ENCODE measurements at regions not wholly inside any gene's neighbourhood (a gene's known extent, or its start where the extent isn't known, plus 50 kb on each side); places are given as distances from the start of the nearest gene placed in this dataset.

DNA sequence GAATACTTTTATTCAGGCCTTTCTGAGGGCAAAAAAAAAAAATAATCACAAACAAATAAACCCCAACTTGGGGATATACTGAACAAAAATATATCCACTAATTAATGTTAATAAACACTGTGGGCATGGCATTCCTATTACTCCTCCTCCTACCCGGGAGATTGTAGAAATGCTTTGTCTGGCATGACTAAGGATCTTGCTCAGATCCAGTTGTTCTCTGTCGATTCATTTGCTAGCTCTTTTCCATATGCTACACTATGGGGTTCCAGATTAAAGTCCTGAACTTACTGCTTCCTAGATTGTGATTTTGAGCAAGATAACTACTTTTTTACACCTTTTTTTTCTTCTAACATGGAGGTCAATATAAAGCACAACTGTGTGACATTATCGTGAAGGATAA, 102.2 kb upstream of the PRR16 start:
- no peak for DNase-seq (ENCODE audit: low read depth)
- TF ChIP-seq, protein P1, sequence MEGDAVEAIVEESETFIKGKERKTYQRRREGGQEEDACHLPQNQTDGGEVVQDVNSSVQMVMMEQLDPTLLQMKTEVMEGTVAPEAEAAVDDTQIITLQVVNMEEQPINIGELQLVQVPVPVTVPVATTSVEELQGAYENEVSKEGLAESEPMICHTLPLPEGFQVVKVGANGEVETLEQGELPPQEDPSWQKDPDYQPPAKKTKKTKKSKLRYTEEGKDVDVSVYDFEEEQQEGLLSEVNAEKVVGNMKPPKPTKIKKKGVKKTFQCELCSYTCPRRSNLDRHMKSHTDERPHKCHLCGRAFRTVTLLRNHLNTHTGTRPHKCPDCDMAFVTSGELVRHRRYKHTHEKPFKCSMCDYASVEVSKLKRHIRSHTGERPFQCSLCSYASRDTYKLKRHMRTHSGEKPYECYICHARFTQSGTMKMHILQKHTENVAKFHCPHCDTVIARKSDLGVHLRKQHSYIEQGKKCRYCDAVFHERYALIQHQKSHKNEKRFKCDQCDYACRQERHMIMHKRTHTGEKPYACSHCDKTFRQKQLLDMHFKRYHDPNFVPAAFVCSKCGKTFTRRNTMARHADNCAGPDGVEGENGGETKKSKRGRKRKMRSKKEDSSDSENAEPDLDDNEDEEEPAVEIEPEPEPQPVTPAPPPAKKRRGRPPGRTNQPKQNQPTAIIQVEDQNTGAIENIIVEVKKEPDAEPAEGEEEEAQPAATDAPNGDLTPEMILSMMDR (IDR thresholded peaks at IDR 0.05; ENCODE audit: control insufficient read depth, extremely low read depth, insufficient read depth), result no peak
- H3K4me3 ChIP-seq (ENCODE audit: low read depth, low read length), result no peak overlapping the region

GRCh38 chr5:120362426-120362825, 101.7 kb upstream of the PRR16 start:
- no peak for DNase-seq (ENCODE audit: low read depth)
- no peak overlapping the region for H3K4me3 ChIP-seq (ENCODE audit: low read depth, low read length)
- TF ChIP-seq, protein P1 (IDR thresholded peaks at IDR 0.05; ENCODE audit: control insufficient read depth, extremely low read depth, insufficient read depth), result no peak

- TF ChIP-seq, protein P1 (IDR thresholded peaks at IDR 0.05; ENCODE audit: control insufficient read depth, extremely low read depth, insufficient read depth), result no peak
- no peak overlapping the region for H3K4me3 ChIP-seq (ENCODE audit: low read depth, low read length)
- no peak for DNase-seq (ENCODE audit: low read depth)
Measured at GRCh38 chr5:120365656-120366446, 98.2 kb upstream of the PRR16 start.

GRCh38 chr5:120367896-120368634, 96.0 kb upstream of the PRR16 start:
- TF ChIP-seq, protein P1 (IDR thresholded peaks at IDR 0.05; ENCODE audit: control insufficient read depth, extremely low read depth, insufficient read depth), result no peak
- H3K4me3 ChIP-seq (ENCODE audit: low read depth, low read length), result no peak overlapping the region
- no peak for DNase-seq (ENCODE audit: low read depth)

DNA sequence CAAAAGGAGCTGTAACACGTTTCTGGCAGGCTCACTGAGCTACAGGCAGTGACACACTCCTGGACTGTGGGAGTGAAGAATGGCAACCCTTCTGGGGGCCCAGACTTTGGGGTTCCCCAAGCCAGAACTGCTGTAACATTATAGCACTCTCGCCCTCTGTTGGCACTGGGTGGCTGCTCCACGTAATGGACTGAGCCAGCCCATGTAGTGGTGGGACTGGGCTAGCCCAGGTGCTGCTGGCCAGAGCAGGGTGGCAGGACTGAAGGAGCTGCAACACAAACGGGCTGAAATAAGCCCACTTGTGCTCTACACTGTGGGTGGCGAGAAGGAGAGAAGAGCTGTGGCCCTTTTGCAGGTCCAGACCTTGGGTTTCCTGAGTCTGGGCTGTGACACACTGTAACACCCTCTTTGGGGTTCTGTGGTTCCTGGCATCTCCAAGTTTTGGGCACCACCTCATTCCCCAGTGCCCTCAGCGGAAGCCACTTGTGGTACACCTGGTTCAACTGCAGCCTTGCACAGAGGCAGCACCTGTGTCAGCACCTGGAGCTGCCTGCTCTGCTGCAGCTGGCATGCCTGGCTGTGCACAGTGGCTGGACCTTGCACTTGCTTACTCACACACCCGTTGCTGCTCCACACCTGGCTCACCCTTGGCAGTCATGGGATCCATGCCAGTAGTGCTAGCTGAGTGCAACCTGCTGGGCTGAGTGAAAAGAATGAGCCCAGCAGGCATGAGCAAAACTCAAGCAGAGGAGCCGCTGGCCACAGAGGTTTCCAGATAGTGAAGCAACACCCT, 95.0 kb upstream of the PRR16 start:
- TF ChIP-seq, protein P1 (IDR thresholded peaks at IDR 0.05; ENCODE audit: control insufficient read depth, extremely low read depth, insufficient read depth), result no peak
- H3K4me3 ChIP-seq (ENCODE audit: low read depth, low read length), result no peak overlapping the region
- peak; percentile 11 for DNase-seq (ENCODE audit: low read depth)

- no peak overlapping the region for H3K4me3 ChIP-seq (ENCODE audit: low read depth, low read length)
- TF ChIP-seq, protein P1 (IDR thresholded peaks at IDR 0.05; ENCODE audit: control insufficient read depth, extremely low read depth, insufficient read depth), result no peak
- DNase-seq (ENCODE audit: low read depth), result no peak
Measured at GRCh38 chr5:120372899-120373298, 91.2 kb upstream of the PRR16 start.

Data from LNCaP clone FGC (cell line).